Activated T-helper 2 cell treated with anti-CD3 and anti-CD28 coated beads, Interferon-gamma antibody, Interleukin-2, Interleukin-4, amounts not matched to agents 10 μg/mL and 5 μg/mL and 100 μg/mL, durations not matched to agents 14 hours and 24 hours and 36 hours (primary cell): ENCODE measurements at regions not wholly inside any gene's neighbourhood (a gene's known extent, or its start where the extent isn't known, plus 50 kb on each side); places are given as distances from the start of the nearest gene placed in this dataset.
"Not testable (repeated sequence)": the region's sequence is repeated elsewhere in the genome, so short reads cannot be mapped to it uniquely, and the experiment has no call there.

Experiments
- DNase-seq: peaks from one replicate; pipeline ENCODE4 v3.0.0; 2021; ENCODE audit warnings: low spot score
- H3K27ac Mint-ChIP-seq: one replicate; pipeline ENCODE4 v1.8.0; 2021; ENCODE audit warnings: mixed read lengths
- H3K27me3 Mint-ChIP-seq: one replicate; pipeline ENCODE4 v1.8.0; 2021; ENCODE audit warnings: low read depth, mixed read lengths
- H3K36me3 Mint-ChIP-seq: one replicate; pipeline ENCODE4 v1.8.0; 2021; ENCODE audit warnings: low read depth, mixed read lengths
- H3K4me1 Mint-ChIP-seq: one replicate; pipeline ENCODE4 v1.8.0; 2021; ENCODE audit warnings: low read depth, mixed read lengths
- H3K4me3 Mint-ChIP-seq: one replicate; pipeline ENCODE4 v1.8.0; 2021; ENCODE audit warnings: low read depth, mild to moderate bottlenecking, moderate library complexity, mixed read lengths
- H3K9me3 Mint-ChIP-seq: one replicate; pipeline ENCODE4 v1.8.0; 2021; ENCODE audit warnings: mixed read lengths
- intact Hi-C: fragments of 100-400 bp; cut with micrococcal nuclease; formaldehyde crosslinking; loops from one replicate; pipeline ENCODE4 v1.15.1; 2023

DNA sequence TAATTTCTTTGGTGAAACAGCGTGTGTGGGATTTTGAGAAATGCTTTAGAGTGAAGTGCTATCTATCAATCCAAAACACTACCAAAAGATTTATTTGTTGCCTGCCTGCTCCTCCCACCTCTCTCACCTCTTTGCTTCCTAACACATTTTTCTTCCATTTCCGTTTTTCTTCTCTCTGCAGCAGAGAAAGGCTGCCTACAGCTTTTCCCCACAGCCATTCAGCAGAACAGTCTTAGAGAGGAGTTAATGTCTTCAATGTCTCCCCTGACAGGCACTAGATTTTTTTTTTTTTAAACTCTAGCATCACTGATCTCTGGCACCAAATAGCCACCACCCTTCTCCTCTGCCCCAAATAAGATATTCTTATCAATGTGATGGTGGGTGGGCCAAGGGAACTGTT, 327.8 kb upstream of the MAN1A1 start:
- Mint-ChIP-seq H3K27ac (no peak overlapping the region), H3K27me3 (peaks cover 19% of the 10 kb centered on the region), H3K4me3 (no peak overlapping the region), H3K9me3 (no peaks in the 10 kb centered on the region), H3K4me1 (no peaks in the 10 kb centered on the region), H3K36me3 (no peaks in the 10 kb centered on the region)
- no peak for DNase-seq
- intact Hi-C loops = loop anchor here (10.0 kb wide), 1 partner anchor 533 kb away; no protein-coding TSS in a partner anchor

DNA sequence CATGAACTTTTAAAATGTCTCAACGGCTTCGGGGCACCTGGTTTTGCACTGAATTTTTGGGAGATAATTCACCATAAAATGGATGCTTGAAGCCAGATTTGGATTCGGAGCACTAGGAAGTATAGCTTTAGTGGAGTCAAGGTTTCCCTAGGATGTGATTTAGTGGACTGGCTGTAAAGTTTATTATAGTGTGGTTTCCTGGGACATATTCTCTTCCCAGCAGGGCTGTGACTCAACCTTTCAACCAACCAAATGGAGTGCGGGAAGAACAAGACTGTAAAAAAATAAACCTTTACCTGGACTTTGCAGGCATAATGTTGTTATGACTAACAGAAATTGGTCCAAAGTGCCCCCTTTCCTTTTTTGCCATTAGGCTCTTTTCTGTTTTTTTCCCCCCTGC, 327.4 kb upstream of the MAN1A1 start:
- H3K4me3 Mint-ChIP-seq = no peak overlapping the region
- DNase-seq = no peak
- H3K27me3 Mint-ChIP-seq = peaks cover 19% of the 10 kb centered on the region
- no peak overlapping the region for H3K27ac Mint-ChIP-seq
- H3K36me3 Mint-ChIP-seq = no peaks in the 10 kb centered on the region
- no peaks in the 10 kb centered on the region for H3K4me1 Mint-ChIP-seq
- no peaks in the 10 kb centered on the region for H3K9me3 Mint-ChIP-seq
- intact Hi-C loops = loop anchor here (10.0 kb wide), 1 partner anchor 532 kb away; no protein-coding TSS in a partner anchor

DNA sequence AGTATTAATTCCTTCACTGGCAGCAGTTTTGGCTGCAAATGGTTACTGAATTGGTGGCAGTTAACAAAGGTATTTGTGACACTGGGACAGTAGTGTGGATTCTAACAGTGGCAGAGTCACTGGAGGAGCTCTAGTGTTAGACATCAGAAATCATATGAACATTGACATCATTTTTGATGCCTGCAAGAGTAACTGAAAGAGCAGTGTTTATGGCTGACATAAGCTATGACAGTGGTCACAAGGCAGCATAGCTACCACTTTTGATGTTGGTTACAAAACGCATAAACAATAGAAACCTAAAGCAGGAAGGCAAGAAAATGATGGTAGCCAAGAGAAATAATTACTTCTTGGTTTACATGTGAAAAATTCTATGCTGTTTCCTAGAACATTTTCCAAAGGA, 326.7 kb upstream of the MAN1A1 start:
- Mint-ChIP-seq H3K27ac (no peak overlapping the region), H3K4me1 (no peaks in the 10 kb centered on the region), H3K4me3 (no peak overlapping the region), H3K9me3 (no peaks in the 10 kb centered on the region), H3K27me3 (peaks cover 19% of the 10 kb centered on the region), H3K36me3 (no peaks in the 10 kb centered on the region)
- DNase-seq = no peak
- intact Hi-C loops = loop anchor here (10.0 kb wide), 1 partner anchor 531 kb away; no protein-coding TSS in a partner anchor

DNA sequence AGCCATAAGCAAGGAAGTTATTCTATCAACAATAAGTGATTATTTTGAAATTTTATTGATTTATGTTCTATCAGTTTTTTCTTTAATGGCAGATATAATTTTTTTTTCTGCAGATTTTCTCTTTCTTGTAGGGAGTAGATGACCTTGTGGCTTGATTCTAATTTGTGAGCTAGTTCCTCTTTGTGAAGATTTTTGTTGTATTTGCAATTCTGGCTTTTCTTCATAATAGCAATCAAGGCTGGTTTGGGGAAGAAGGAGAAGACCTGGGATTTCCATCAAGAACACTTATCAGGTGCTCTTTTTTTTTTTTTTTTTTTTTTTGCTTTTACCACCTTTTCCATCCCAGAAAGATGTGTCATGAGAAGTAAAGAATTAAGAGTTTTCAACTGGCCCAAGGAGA, 324.2 kb upstream of the MAN1A1 start:
- no peak overlapping the region for H3K27ac Mint-ChIP-seq
- H3K27me3 Mint-ChIP-seq = peaks cover 22% of the 10 kb centered on the region
- no peaks in the 10 kb centered on the region for H3K36me3 Mint-ChIP-seq
- intact Hi-C loops = loop anchor here (10.0 kb wide), 1 partner anchor 529 kb away; no protein-coding TSS in a partner anchor
- H3K4me1 Mint-ChIP-seq = peaks cover 5% of the 10 kb centered on the region
- DNase-seq = no peak
- H3K9me3 Mint-ChIP-seq = no peaks in the 10 kb centered on the region
- H3K4me3 Mint-ChIP-seq = no peak overlapping the region

DNA sequence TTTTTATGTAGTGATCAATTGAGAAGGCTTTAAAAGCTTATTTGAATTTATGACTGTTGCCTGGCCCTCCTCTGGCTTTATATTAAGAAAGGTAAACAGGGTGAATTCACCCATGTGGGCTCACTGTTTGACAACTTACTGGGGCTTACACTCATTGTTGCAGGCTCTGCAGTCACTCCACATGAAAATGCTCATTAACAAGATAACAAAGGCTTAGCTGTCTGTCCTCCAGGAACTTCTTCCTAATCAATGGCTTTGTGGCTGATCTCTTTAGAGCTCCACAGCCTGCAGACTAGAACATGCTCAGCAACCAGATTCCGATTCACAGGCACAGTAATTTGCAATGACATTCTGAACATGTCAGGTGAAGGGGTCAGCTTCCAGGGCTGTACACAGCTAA, 323.2 kb upstream of the MAN1A1 start:
- intact Hi-C loops = loop anchor here (10.0 kb wide), 1 partner anchor 528 kb away; no protein-coding TSS in a partner anchor
- no peak for DNase-seq
- Mint-ChIP-seq H3K4me1 (peaks cover 10% of the 10 kb centered on the region), H3K9me3 (no peaks in the 10 kb centered on the region), H3K27ac (no peak overlapping the region), H3K4me3 (no peak overlapping the region), H3K27me3 (peaks cover 21% of the 10 kb centered on the region), H3K36me3 (no peaks in the 10 kb centered on the region)

DNA sequence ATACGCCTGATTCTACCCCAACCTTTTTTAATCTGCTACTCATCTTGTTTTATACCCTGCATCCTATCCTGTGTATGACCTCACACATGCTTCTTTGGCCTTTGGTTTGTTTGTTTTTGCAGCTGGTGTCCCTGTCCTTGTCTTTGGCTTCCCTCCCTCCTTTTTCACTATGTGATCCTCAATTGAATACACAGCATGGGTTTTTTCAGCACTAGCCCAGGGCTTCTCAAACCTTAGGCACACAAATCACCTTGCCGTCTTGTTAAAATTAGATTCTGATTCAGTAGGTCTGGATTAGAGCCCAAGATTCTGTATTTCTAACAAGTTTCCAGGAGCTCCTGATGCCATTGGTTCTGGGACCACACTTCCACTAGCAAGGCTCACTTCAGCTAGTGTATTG, 321.5 kb upstream of the MAN1A1 start:
- peaks cover 10% of the 10 kb centered on the region for H3K4me1 Mint-ChIP-seq
- H3K36me3 Mint-ChIP-seq = no peaks in the 10 kb centered on the region
- no peak for DNase-seq
- no peak overlapping the region for H3K27ac Mint-ChIP-seq
- H3K9me3 Mint-ChIP-seq = no peaks in the 10 kb centered on the region
- no peak overlapping the region for H3K4me3 Mint-ChIP-seq
- peaks cover 17% of the 10 kb centered on the region for H3K27me3 Mint-ChIP-seq
- intact Hi-C loops = loop anchor here (10.0 kb wide), 1 partner anchor 526 kb away; no protein-coding TSS in a partner anchor

DNA sequence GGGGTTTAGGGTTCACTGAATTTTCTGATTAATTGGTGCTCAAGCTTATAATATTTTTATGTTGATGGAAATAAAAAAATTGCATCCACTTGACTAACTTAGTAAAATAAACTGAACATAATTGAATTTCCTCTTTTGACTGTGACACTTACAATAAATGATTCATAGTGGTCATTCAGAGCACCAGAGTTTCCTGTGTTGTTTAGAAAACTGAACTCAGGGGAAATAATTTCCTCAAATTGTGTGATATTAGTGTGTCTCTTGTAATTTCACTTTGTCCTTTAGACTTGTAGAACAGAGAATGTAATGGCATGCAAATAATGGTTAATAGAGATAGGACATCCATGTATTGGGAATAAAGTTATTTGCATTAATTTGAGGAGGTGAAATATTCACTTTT, 319.7 kb upstream of the MAN1A1 start:
- DNase-seq = no peak
- Mint-ChIP-seq H3K9me3 (no peaks in the 10 kb centered on the region), H3K27me3 (peaks cover 5% of the 10 kb centered on the region), H3K4me3 (no peak overlapping the region), H3K36me3 (no peaks in the 10 kb centered on the region), H3K4me1 (peaks cover 10% of the 10 kb centered on the region), H3K27ac (no peak overlapping the region)
- intact Hi-C loops = no loop called here

DNA sequence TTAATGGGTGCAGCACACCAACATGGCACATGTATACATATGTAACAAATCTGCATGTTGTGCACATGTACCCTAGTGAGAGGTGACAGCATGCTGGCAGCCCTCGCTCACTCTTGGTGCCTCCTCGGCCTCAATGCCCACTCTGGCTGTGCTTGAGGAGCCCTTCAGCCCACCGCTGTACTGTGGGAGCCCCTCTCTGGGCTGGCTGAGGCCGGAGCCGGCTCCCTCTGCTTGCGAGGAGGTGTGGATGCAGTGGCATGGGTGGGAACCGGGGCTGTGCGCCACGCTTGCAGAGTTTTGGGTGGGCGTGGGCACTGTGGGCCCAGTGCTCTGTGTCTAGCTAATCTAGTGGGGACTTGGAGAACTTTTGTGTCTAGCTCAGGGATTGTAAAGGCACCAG, 315.9 kb upstream of the MAN1A1 start:
- H3K4me3 Mint-ChIP-seq, H3K9me3 Mint-ChIP-seq, H3K27me3 Mint-ChIP-seq, H3K27ac Mint-ChIP-seq, intact Hi-C loops, H3K36me3 Mint-ChIP-seq, DNase-seq: not testable (repeated sequence)
- H3K4me1 Mint-ChIP-seq = peaks cover 10% of the 10 kb centered on the region

DNA sequence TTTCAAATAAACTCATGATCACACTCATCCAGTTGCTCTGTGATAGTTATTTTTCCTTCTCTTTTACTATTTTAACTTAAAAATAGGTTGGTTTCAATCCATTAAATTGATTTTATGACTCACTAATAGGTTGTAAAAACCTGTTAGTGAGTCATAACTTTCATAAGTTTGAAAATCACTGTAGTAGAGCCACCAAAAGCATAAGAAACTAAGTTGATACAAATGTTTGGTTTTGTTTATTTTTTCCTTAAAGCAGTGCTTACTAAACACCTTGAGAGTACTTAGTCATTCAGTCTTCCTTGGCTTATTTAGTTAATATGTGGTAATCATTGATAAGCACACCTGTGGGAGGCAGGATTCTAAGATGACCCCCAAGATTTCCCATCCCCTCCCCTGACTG, 312.1 kb upstream of the MAN1A1 start:
- DNase-seq = no peak
- no peak overlapping the region for H3K4me3 Mint-ChIP-seq
- peaks cover 11% of the 10 kb centered on the region for H3K27me3 Mint-ChIP-seq
- intact Hi-C loops = no loop called here
- no peaks in the 10 kb centered on the region for H3K36me3 Mint-ChIP-seq
- no peak overlapping the region for H3K27ac Mint-ChIP-seq
- no peaks in the 10 kb centered on the region for H3K9me3 Mint-ChIP-seq
- H3K4me1 Mint-ChIP-seq = no peaks in the 10 kb centered on the region

DNA sequence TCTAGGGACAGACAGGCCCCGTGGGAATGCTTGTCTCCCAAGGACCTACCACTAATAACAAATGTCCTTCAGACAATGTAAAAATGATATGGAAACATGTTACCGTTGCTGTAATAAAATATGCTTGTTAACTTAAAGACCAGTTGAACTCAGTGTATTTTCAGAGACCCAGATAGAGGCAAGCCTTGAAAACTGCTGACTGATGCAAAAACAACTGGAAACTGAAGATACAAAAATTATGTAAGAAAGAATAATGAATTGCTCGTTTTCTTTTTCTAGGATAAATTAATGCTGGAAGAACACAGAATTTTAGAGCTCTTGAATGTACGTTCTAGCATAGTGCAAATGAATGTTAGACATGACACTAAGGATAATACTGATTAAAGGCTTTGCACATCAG, 311.5 kb upstream of the MAN1A1 start:
- no peaks in the 10 kb centered on the region for H3K36me3 Mint-ChIP-seq
- peaks cover 14% of the 10 kb centered on the region for H3K27me3 Mint-ChIP-seq

DNA sequence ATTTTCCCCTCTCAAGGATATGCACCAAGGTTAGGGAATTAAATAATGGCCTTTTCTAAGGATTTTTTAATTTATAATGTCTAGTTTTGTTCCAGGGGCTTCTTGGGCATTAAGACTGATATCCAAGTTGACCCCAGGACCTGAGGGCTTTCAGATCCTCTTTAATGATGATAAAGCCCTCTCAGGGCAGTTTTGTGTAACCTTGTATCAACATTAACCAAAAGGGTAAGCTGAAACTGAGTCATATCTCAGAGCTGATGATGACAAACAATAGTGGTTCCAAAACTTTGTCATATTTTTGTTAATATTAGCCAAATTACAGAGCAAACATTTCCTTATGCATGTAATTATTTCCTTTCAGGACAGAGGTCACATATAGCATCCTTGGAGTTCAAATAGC, 309.4 kb upstream of the MAN1A1 start:
- Mint-ChIP-seq H3K4me3 (no peak overlapping the region), H3K27me3 (peaks cover 17% of the 10 kb centered on the region), H3K36me3 (no peaks in the 10 kb centered on the region), H3K4me1 (no peaks in the 10 kb centered on the region), H3K9me3 (no peaks in the 10 kb centered on the region), H3K27ac (no peak overlapping the region)
- DNase-seq = no peak
- intact Hi-C loops = no loop called here

More for the DNA sequence above, 311.5 kb upstream of the MAN1A1 start:
- no peak for DNase-seq
- no peak overlapping the region for H3K27ac Mint-ChIP-seq
- no peak overlapping the region for H3K4me3 Mint-ChIP-seq
- H3K4me1 Mint-ChIP-seq = no peaks in the 10 kb centered on the region
- intact Hi-C loops = no loop called here
- no peaks in the 10 kb centered on the region for H3K9me3 Mint-ChIP-seq

DNA sequence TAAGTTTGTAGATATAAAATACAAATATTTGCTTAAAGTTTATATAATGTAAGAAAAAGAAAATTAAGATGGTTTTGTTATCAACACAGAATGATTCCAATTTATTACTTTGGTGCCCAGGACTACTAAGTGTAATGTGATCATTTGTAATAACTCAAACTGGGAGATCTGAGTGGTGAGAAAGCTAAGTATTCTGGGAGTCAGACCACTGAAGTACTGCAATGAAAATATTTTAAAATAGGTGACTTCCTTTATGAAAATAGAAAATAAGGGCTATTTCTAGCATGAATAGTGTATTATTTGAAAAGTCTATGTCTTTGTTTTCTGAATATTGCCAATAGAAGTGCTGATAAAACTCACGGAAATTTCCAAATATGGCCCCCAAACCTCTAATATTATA, 305.6 kb upstream of the MAN1A1 start:
- Mint-ChIP-seq H3K4me3 (no peak overlapping the region), H3K36me3 (no peaks in the 10 kb centered on the region), H3K4me1 (peaks cover 6% of the 10 kb centered on the region), H3K27ac (no peak overlapping the region), H3K27me3 (peaks cover 22% of the 10 kb centered on the region), H3K9me3 (no peaks in the 10 kb centered on the region)
- intact Hi-C loops = no loop called here
- DNase-seq = no peak

DNA sequence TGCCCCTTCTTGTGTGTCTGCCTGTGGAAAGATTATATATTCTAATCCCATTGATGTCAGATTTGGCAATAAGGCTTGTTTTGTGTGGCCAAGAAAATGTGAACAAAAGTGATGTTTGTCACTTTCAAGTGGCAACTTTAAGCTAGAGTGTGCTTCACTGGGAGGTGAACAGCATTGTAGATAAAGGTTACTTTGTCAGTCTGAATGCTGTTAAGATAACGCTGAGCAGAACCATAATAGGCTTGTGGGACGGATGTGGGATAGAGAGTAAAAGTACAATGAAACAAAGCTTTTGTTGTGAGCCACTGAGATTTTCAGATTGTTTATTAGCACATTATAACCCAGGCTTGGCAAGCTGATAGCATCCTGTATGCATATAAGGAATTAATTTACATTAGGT, 303.8 kb upstream of the MAN1A1 start:
- intact Hi-C loops = no loop called here
- Mint-ChIP-seq H3K4me1 (peaks cover 6% of the 10 kb centered on the region), H3K27ac (no peak overlapping the region), H3K36me3 (no peaks in the 10 kb centered on the region), H3K4me3 (no peak overlapping the region), H3K27me3 (peaks cover 26% of the 10 kb centered on the region), H3K9me3 (no peaks in the 10 kb centered on the region)
- no peak for DNase-seq

DNA sequence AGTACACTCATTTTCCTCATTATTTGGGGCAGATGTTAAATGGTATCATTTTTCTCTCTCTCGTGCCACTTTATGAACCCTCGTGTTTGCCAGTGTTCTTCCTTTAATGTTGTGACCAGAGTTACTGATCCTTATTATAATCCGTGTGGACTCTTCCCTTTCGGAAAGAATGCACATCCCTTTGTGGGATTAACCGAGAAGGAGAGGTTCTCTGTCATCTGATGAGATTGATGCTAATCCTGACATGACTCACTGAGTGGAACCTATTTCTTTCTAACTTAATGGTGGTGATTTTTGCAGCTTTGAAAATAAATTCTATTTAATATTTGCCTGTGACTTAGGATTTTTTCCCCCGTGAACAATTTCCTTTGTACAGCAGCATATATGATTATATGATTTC, 300.0 kb upstream of the MAN1A1 start:
- Mint-ChIP-seq H3K36me3 (no peaks in the 10 kb centered on the region), H3K4me3 (no peak overlapping the region), H3K4me1 (peaks cover 6% of the 10 kb centered on the region), H3K9me3 (no peaks in the 10 kb centered on the region), H3K27ac (no peak overlapping the region), H3K27me3 (peaks cover 30% of the 10 kb centered on the region)
- no peak for DNase-seq
- intact Hi-C loops = no loop called here
